HL-60 (cell line): ENCODE measurements at regions not wholly inside any gene's neighbourhood (a gene's known extent, or its start where the extent isn't known, plus 50 kb on each side); places are given as distances from the start of the nearest gene placed in this dataset.

Experiments used
- GABPA ChIP-seq: IDR thresholded peaks from 2 replicates; pipeline ENCODE4 v1.6.1; 2012; ENCODE audit warnings: low read depth
- POLR2AphosphoS5 ChIP-seq: IDR thresholded peaks from 2 replicates; pipeline ENCODE4 v1.6.1; 2012; ENCODE audit warnings: low read depth
- SPI1 ChIP-seq: IDR thresholded peaks from 2 replicates; pipeline ENCODE4 v1.6.1; 2012; ENCODE audit warnings: low read depth, mild to moderate bottlenecking, borderline replicate concordance
- TF ChIP-seq, protein P1 (sequence below): IDR thresholded peaks from one replicate; pipeline ENCODE4 v1.5.1; 2011; ENCODE audit warnings: low read length, control low read depth, inconsistent platforms; ENCODE audit not compliant: insufficient read depth

DNA sequence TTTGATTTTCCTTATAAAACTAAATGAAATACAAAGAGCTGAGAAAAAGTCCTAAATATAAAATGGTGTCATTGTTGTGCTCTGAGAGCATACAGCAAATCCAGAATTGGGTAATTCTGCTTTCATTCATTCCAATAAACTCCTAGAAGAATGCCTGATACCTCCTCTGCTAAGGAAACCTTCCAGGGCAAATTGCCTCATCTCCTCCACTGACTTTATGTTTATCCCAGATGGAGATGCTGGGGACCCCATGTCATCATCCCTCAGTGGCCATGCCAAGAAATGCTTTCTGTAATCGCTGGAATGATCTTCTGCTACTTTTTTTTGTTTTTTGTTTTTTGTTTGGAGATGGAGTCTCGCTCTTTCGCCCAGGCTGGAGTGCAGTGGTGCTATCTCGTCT, 119.3 kb upstream of the PRKCQ start:
- TF ChIP-seq, protein P1, sequence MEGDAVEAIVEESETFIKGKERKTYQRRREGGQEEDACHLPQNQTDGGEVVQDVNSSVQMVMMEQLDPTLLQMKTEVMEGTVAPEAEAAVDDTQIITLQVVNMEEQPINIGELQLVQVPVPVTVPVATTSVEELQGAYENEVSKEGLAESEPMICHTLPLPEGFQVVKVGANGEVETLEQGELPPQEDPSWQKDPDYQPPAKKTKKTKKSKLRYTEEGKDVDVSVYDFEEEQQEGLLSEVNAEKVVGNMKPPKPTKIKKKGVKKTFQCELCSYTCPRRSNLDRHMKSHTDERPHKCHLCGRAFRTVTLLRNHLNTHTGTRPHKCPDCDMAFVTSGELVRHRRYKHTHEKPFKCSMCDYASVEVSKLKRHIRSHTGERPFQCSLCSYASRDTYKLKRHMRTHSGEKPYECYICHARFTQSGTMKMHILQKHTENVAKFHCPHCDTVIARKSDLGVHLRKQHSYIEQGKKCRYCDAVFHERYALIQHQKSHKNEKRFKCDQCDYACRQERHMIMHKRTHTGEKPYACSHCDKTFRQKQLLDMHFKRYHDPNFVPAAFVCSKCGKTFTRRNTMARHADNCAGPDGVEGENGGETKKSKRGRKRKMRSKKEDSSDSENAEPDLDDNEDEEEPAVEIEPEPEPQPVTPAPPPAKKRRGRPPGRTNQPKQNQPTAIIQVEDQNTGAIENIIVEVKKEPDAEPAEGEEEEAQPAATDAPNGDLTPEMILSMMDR: no peak
- TF ChIP-seq GABPA: no peak
- no peak for TF ChIP-seq SPI1
- no peak for TF ChIP-seq POLR2AphosphoS5
